Smooth muscle cell (in vitro differentiated cells): ENCODE measurements at regions not wholly inside any gene's neighbourhood (a gene's known extent, or its start where the extent isn't known, plus 50 kb on each side); places are given as distances from the start of the nearest gene placed in this dataset.
"Not testable (repeated sequence)": the region's sequence is repeated elsewhere in the genome, so short reads cannot be mapped to it uniquely, and the experiment has no call there.

Source experiments
- DNase-seq: peaks from one replicate; lab custom pipeline; 2025; ENCODE audit not compliant: unreplicated experiment; lab: John Stamatoyannopoulos, UW
- H2AFZ ChIP-seq: fragments of 200-600 bp; sonication (generic); 2 replicates; pipeline ENCODE4 v1.6.0; 2016; ENCODE audit warnings: antibody characterized with exemption, low read depth, mild to moderate bottlenecking
- H3F3A ChIP-seq: fragments of 200-600 bp; sonication (generic); 2 replicates; pipeline ENCODE4 v1.6.0; 2017; ENCODE audit warnings: antibody characterized with exemption, low read depth
- H3K27ac ChIP-seq: fragments of 200-600 bp; sonication (generic); 2 replicates; pipeline ENCODE4 v1.5.1; 2016; ENCODE audit warnings: low read depth, mild to moderate bottlenecking
- H3K27me3 ChIP-seq: fragments of 200-600 bp; sonication (generic); 2 replicates; pipeline ENCODE4 v1.6.1; 2016; ENCODE audit warnings: low read depth, mild to moderate bottlenecking
- H3K36me3 ChIP-seq: fragments of 200-600 bp; sonication (generic); 2 replicates; pipeline ENCODE4 v1.5.1; 2016; ENCODE audit warnings: low read depth
- H3K4me1 ChIP-seq: fragments of 200-600 bp; sonication (generic); 2 replicates; pipeline ENCODE4 v1.5.1; 2016; ENCODE audit warnings: low read depth
- H3K4me2 ChIP-seq: fragments of 200-600 bp; sonication (generic); 2 replicates; pipeline ENCODE4 v1.6.0; 2016; ENCODE audit warnings: mild to moderate bottlenecking
- H3K4me3 ChIP-seq: fragments of 200-600 bp; sonication (generic); 2 replicates; pipeline ENCODE4 v1.5.1; 2016; ENCODE audit warnings: mild to moderate bottlenecking
- H3K79me2 ChIP-seq: fragments of 200-600 bp; sonication (generic); 2 replicates; pipeline ENCODE4 v1.6.0; 2016; ENCODE audit warnings: low read depth, mild to moderate bottlenecking
- H3K9ac ChIP-seq: fragments of 200-600 bp; sonication (generic); 2 replicates; pipeline ENCODE4 v1.6.0; 2016; ENCODE audit warnings: low read depth
- H3K9me3 ChIP-seq: fragments of 200-600 bp; sonication (generic); replicated peaks from 2 replicates; pipeline ENCODE4 v1.5.1; 2016; ENCODE audit warnings: low read depth
- H4K20me1 ChIP-seq: fragments of 200-600 bp; sonication (generic); 2 replicates; pipeline ENCODE4 v1.6.0; 2016; ENCODE audit warnings: low read depth
- WGBS: methylation state at CpG from one replicate; pipeline ENCODE4 v1.1.7; 2016; ENCODE audit warnings: low lambda C conversion rate; 5-methylcytosine and 5-hydroxymethylcytosine counted together
- TF ChIP-seq, protein P1 (sequence below): fragments of 200-600 bp; sonication (generic); IDR thresholded peaks from 2 replicates; pipeline ENCODE4 v1.5.1; 2017; ENCODE audit warnings: borderline replicate concordance, mild to moderate bottlenecking, antibody characterized with exemption; ENCODE audit not compliant: insufficient read depth, poor library complexity, severe bottlenecking

DNA sequence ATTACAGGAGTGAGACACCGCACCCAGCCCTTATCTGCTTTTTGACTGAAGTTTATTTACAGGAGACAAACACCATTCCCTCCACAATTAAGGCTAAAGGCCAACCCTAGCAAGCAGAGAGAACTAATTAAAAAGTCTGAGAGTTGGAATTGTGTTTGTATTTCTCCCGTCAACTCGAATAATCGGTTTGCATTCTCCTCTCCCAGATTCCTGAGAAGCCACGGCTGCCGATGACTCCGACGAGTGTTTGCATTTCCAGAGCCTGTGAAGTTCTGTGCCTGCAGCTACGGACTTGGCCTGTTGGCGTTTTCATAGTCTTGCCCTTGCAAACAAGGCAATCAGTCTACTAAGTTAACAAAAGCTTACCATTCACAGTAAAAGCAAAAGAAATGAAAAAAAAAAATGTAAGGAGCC, 73.2 kb upstream of the NUP50 start:
- 3% methylated on average over 10 of the region's 10 CpGs for WGBS
- no peak overlapping the region for H3K4me2 ChIP-seq

DNA sequence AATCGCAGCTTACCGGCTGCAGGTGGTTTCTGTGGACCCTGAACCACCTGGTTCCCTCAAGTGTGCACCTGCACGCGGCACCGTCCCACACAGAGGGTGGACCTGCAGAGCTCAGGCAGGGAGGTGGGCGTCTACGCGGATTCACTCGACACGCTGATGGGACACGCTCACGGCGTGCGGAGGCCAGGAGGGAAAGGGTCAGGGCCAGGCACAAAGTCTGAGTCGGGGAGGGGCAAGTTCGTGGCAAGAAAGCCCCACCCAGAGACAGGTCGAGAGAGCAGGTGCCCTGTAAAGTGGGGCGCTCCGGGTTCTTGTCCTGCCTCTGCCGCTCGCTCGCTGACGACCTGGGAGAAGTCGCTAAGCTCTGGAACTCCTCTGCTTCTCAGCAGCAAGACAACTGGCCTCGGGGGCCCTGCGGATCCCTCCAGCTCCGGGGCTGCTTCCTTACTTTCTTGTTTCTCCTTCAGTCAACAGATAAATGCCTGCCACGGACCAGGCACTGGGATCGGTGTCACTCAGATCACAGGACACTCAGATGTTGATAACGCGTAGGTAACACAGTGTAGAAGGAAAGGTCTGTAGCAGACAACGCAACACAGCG, 72.4 kb upstream of the NUP50 start:
- no peaks in the 10 kb centered on the region for H4K20me1 ChIP-seq
- H3K79me2 ChIP-seq: no peaks in the 10 kb centered on the region
- H2AFZ ChIP-seq: no peak overlapping the region
- no peak overlapping the region for H3K27ac ChIP-seq
- H3K9ac ChIP-seq: no peak overlapping the region
- H3K4me1 ChIP-seq: no peaks in the 10 kb centered on the region
- H3K4me2 ChIP-seq: no peak overlapping the region
- TF ChIP-seq, protein P1, sequence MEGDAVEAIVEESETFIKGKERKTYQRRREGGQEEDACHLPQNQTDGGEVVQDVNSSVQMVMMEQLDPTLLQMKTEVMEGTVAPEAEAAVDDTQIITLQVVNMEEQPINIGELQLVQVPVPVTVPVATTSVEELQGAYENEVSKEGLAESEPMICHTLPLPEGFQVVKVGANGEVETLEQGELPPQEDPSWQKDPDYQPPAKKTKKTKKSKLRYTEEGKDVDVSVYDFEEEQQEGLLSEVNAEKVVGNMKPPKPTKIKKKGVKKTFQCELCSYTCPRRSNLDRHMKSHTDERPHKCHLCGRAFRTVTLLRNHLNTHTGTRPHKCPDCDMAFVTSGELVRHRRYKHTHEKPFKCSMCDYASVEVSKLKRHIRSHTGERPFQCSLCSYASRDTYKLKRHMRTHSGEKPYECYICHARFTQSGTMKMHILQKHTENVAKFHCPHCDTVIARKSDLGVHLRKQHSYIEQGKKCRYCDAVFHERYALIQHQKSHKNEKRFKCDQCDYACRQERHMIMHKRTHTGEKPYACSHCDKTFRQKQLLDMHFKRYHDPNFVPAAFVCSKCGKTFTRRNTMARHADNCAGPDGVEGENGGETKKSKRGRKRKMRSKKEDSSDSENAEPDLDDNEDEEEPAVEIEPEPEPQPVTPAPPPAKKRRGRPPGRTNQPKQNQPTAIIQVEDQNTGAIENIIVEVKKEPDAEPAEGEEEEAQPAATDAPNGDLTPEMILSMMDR: no peak
- no peaks in the 10 kb centered on the region for H3K9me3 ChIP-seq
- no peaks in the 10 kb centered on the region for H3K27me3 ChIP-seq
- H3K36me3 ChIP-seq: no peaks in the 10 kb centered on the region
- no peaks in the 10 kb centered on the region for H3F3A ChIP-seq
- WGBS: 84% methylated on average over 27 of the region's 33 CpGs
- no peak overlapping the region for H3K4me3 ChIP-seq
- no peak for DNase-seq

More for the DNA sequence above, 73.2 kb upstream of the NUP50 start:
- Histone ChIP-seq H3F3A (no peaks in the 10 kb centered on the region), H3K36me3 (no peaks in the 10 kb centered on the region), H4K20me1 (no peaks in the 10 kb centered on the region), H3K4me1 (no peaks in the 10 kb centered on the region), H3K9me3 (no peaks in the 10 kb centered on the region), H2AFZ (no peak overlapping the region), H3K79me2 (no peaks in the 10 kb centered on the region), H3K27ac (no peak overlapping the region), H3K4me3 (no peak overlapping the region), H3K9ac (no peak overlapping the region), H3K27me3 (no peaks in the 10 kb centered on the region)
- TF ChIP-seq, protein P1: no peak
- DNase-seq: no peak

DNA sequence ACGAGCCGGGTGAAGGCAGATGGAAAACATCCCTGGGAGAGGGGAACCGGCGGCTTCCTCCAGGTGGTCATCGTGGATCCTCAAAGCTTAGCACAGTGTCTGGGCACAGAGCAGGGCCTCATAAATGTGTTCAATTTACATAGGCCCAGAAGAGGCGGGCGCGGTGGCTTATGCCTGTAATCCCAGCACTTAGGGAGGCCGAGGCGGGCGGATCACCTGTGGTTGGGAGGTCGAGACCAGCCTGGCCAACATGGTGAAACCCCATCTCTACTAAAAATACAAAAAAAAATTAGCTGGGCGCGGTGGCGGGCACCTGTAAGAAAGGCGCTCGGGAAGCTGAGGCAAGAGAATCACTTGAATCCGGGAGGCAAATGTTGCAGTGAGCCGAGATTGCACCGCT, 71.8 kb upstream of the NUP50 start:
- H3K4me2 ChIP-seq, H3K27me3 ChIP-seq, DNase-seq, H3K9me3 ChIP-seq, H3K9ac ChIP-seq, H3K27ac ChIP-seq, H4K20me1 ChIP-seq, H2AFZ ChIP-seq, H3K79me2 ChIP-seq, H3K4me3 ChIP-seq, H3K36me3 ChIP-seq, H3K4me1 ChIP-seq, H3F3A ChIP-seq: not testable (repeated sequence)
- WGBS: 98% methylated on average over 20 of the region's 20 CpGs

DNA sequence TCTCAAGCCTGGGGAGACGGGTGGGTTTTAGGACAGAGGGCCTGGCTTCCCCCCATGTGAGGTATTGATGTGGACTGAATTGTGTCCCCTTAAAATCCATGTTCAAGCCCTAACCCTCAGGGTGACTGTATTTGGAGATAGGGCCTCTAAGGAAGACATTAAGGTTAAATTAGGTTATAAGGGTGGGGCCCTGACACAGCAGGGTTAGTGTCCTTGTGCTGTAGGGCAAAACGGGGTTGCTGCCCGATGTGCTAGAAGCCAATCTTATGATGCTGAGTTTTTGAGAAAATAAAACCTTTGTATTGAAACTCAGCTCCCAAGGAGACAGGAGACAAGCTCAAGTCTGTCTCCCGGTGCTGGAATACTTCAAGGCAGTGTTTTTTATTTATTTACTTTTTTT, 71.1 kb upstream of the NUP50 start:
- Histone ChIP-seq H3K27me3 (no peaks in the 10 kb centered on the region), H3K79me2 (no peaks in the 10 kb centered on the region), H3K9ac (no peak overlapping the region), H3K9me3 (no peaks in the 10 kb centered on the region), H2AFZ (no peak overlapping the region), H3K4me3 (no peak overlapping the region), H3K4me1 (no peaks in the 10 kb centered on the region), H4K20me1 (no peaks in the 10 kb centered on the region), H3F3A (no peaks in the 10 kb centered on the region), H3K4me2 (no peak overlapping the region), H3K36me3 (no peaks in the 10 kb centered on the region), H3K27ac (no peak overlapping the region)
- no peak for DNase-seq
- WGBS: 97% methylated on average over 4 of the region's 4 CpGs
- TF ChIP-seq, protein P1: no peak
